Anterior cingulate cortex (tissue), 58 donors: ENCODE measurements at regions not wholly inside any gene's neighbourhood (a gene's known extent, or its start where the extent isn't known, plus 50 kb on each side); places are given as distances from the start of the nearest gene placed in this dataset.

Experiments
- DNase-seq, 58 donors: peaks; one replicate each; lab custom pipeline; 2025; lab: John Stamatoyannopoulos, UW

- peak in 13 of 58 donors; percentile 5 to 51 (median 22) for DNase-seq
Observed at GRCh38 chr2:242020196-242021004, 150.9 kb downstream of the RTP5 start.

- no peak for DNase-seq
Observed at GRCh38 chr2:242022550-242023290, 153.2 kb downstream of the RTP5 start.

GRCh38 chr2:242024751-242025355 is 155.3 kb downstream of the RTP5 start:
- DNase-seq = no peak

GRCh38 chr2:242027676-242028450 is 158.3 kb downstream of the RTP5 start:
- no peak for DNase-seq

GRCh38 chr2:242029422-242030225 is 160.1 kb downstream of the RTP5 start:
- no peak for DNase-seq

- no peak for DNase-seq
Observed at GRCh38 chr2:242030226-242030575, 160.7 kb downstream of the RTP5 start.

- no peak for DNase-seq
Observed at GRCh38 chr2:242030858-242031257, 161.3 kb downstream of the RTP5 start.

- no peak for DNase-seq
Observed at GRCh38 chr2:242031481-242032019, 162.0 kb downstream of the RTP5 start.

- DNase-seq = no peak
Observed at GRCh38 chr2:242032780-242033656, 163.5 kb downstream of the RTP5 start.

- no peak for DNase-seq
Observed at GRCh38 chr2:242034138-242034537, 164.6 kb downstream of the RTP5 start.

- peak in 4 of 58 donors; percentile 11 to 30 (median 24) for DNase-seq
Observed at GRCh38 chr2:242034996-242035814, 165.7 kb downstream of the RTP5 start.

GRCh38 chr2:242035858-242036652 is 166.5 kb downstream of the RTP5 start:
- no peak for DNase-seq

- DNase-seq = no peak
Observed at GRCh38 chr2:242036653-242036950, 167.1 kb downstream of the RTP5 start.

- DNase-seq = no peak
Observed at GRCh38 chr2:242038166-242038927, 168.8 kb downstream of the RTP5 start.

- DNase-seq = no peak
Observed at GRCh38 chr2:242038928-242039341, 169.4 kb downstream of the RTP5 start.

- DNase-seq = no peak
Observed at GRCh38 chr2:242040303-242040655, 170.8 kb downstream of the RTP5 start.
